GM10248 (cell line): ENCODE measurements at regions not wholly inside any gene's neighbourhood (a gene's known extent, or its start where the extent isn't known, plus 50 kb on each side); places are given as distances from the start of the nearest gene placed in this dataset.

Experiments used
- CTCF ChIA-PET: fragments of 300-600 bp; sonication (Branson Sonifier 250); formaldehyde crosslinking; extraction: SDS; loops from one replicate; lab custom pipeline; 2021; ENCODE audit warnings: antibody characterized with exemption; lab: Yijun Ruan, JAX
- POLR2A ChIA-PET: fragments of 350-650 bp; sonication (Branson Sonifier 250); formaldehyde crosslinking; extraction: SDS; loops from one replicate; lab custom pipeline; 2020; ENCODE audit warnings: antibody characterized with exemption; lab: Yijun Ruan, JAX
- DNase-seq: peaks from one replicate; pipeline ENCODE4 v3.0.0; 2012; ENCODE audit errors: extremely low spot score
- CTCF ChIP-seq: IDR thresholded peaks from 2 replicates; pipeline ENCODE4 v1.5.1; 2012; ENCODE audit warnings: mild to moderate bottlenecking, low read depth; ENCODE audit errors: extremely low read depth, missing control alignments, control extremely low read depth

- POLR2A ChIA-PET = no interaction called here
- no peak for DNase-seq
- no peak for TF ChIP-seq CTCF
- CTCF ChIA-PET = no interaction called here
Measured at GRCh38 chr2:66839551-66840320, 404.8 kb downstream of the MEIS1 start.

- ChIA-PET POLR2A (no interaction called here), CTCF (no interaction called here)
- no peak for DNase-seq
- no peak for TF ChIP-seq CTCF
Measured at GRCh38 chr2:66840321-66841002, 405.5 kb downstream of the MEIS1 start.

GRCh38 chr2:66843847-66844246, 408.9 kb downstream of the MEIS1 start:
- no peak for TF ChIP-seq CTCF
- no peak for DNase-seq
- ChIA-PET POLR2A (no interaction called here), CTCF (interaction anchor here (1.0 to 1.7 kb wide), 3 partner anchors 9 to 11 kb away, joined by 3 to 5 read pairs (median 3); no protein-coding TSS in a partner anchor)

GRCh38 chr2:66845307-66845706, 410.4 kb downstream of the MEIS1 start:
- CTCF ChIA-PET = no interaction called here

GRCh38 chr2:66846887-66847286, 412.0 kb downstream of the MEIS1 start:
- no peak for TF ChIP-seq CTCF
- POLR2A ChIA-PET = no interaction called here

More at GRCh38 chr2:66845307-66845706, 410.4 kb downstream of the MEIS1 start:
- POLR2A ChIA-PET = no interaction called here
- no peak for DNase-seq
- no peak for TF ChIP-seq CTCF

GRCh38 chr2:66849153-66849755, 414.3 kb downstream of the MEIS1 start:
- no peak for DNase-seq
- TF ChIP-seq CTCF = no peak
- ChIA-PET POLR2A (no interaction called here), CTCF (interaction anchor here (1.2 to 1.7 kb wide), 2 partner anchors 10 to 11 kb away, joined by 4 to 5 read pairs; no protein-coding TSS in a partner anchor)

More at GRCh38 chr2:66846887-66847286, 412.0 kb downstream of the MEIS1 start:
- CTCF ChIA-PET = no interaction called here
- DNase-seq = no peak
